HG03025 (cell line): ENCODE measurements at regions not wholly inside any gene's neighbourhood (a gene's known extent, or its start where the extent isn't known, plus 50 kb on each side); places are given as distances from the start of the nearest gene placed in this dataset.
"Not testable (repeated sequence)": the region's sequence is repeated elsewhere in the genome, so short reads cannot be mapped to it uniquely, and the experiment has no call there.

ENCODE experiments used
- ATAC-seq: cut with Tn5 transposase; IDR thresholded peaks from one replicate; pipeline ENCODE4 v1.9.1; 2021; ENCODE audit warnings: mild to moderate bottlenecking, moderate library complexity; ENCODE audit not compliant: unreplicated experiment, low FRiP score

DNA sequence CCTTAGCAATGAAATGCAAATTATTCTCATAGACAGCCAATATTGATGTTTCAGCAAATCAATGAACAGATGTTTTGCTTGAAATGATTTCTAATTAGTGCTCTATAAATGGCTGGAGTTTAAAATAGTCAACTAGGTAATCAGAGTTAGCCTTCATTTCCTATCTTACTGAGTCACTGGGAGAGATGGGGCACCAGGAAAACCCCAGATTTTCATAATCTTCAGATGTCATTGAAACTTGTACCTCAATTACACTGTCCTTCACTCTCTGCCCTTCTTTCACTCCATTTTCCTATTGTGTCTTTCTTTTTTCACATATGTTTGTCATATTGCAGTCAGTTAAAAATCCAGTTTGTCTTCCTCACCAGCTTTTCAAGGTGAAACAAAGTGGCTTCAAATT is 92.7 kb downstream of the C12orf75 start:
- ATAC-seq, result no peak

DNA sequence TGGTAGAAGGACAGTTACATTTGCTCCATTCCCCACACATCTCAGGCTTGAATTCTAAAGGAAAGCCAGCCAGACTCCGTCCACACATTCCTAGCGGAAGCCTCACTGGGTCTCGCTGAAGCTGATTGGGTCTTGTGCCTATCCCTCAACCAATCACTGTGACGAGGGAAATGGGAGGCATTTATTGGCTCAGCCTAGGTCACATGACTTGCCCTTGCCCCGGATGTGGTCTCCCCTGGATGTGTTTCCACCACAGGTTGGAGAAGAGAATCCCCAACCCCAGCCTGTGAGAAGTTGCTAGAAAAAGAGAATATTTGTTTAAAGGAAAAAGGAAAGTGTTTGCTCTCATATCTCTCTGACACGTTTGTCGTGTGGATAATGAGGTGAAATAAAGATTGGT is 93.4 kb downstream of the C12orf75 start:
- no peak for ATAC-seq

DNA sequence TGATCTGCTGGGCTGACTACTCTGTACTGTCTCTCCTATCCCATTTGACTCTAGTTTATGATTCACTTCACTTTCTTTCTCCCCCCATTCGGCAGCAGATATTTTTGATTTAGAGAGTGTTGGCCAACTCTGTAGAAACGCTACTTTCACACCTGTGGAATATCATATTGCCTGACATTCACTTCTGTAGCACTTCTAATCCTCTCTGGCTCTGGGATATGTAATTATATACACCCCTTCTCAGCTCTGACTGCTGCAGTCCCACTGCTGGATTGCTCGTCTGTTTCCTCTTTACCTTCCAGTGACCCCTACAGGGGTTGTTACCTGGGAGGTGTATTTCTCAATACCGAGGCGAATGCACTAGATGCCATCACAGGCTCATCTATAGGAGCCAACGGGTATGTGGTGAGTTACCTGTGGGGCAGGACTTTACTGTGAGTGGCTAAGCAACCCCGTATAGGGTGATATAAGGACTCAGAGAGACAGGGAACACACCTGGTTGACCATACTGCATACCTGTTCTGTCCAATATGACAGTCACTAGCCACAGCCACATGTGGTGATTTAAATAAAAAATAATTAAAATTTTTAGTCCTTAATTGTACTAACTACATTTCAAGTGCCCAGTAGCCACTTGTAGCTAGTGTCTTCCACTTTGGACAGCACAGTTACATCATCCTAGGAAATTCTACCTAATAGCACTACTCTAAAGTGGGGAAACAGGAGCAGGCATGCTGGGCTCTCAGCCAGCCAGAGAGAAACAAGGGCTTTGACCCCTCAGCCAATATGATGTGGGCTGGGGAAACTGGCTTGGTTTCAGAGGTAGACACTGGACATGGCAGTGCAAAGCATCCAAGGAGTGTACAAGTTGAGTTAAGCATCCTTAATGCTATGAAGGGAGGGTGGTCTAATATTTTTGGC is 95.0 kb downstream of the C12orf75 start:
- no peak for ATAC-seq

DNA sequence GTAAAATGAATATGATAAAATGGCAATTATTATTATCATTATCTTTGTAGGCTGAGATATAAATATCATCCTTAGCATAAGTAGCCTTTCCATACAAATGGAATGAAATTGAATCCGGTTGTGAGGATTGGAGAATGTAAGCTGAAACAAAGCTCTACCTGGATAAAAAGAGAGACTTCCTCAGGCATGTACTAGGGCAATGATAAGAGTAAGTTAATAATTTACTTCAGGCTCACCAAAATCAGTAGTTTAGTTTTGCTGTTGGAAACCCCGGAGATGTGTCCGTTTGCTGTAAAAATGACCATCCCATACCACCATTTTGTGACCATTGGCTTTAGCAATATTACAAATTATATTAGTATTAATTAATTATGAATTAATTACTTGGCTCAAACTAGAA is 96.3 kb downstream of the C12orf75 start:
- no peak for ATAC-seq

DNA sequence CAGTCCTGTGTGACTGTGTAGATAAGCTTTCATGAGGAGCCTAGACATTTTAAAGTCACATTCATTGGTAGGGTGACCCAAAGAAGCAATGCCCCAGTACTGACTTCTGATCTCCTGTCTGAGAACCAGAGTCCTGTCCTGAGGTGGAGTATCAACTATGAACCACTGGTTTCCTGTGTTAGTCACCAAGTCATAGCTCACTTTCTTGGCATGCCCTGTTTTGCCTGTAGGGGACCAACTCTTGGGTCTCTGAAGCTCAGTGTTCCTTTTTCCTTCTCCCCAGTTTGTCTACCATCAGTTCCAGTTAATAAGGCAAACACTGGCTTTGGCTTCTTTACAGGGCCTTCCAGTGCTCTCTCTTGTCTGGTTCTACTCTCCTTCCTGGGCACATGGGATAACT is 97.4 kb downstream of the C12orf75 start:
- ATAC-seq, result no peak

DNA sequence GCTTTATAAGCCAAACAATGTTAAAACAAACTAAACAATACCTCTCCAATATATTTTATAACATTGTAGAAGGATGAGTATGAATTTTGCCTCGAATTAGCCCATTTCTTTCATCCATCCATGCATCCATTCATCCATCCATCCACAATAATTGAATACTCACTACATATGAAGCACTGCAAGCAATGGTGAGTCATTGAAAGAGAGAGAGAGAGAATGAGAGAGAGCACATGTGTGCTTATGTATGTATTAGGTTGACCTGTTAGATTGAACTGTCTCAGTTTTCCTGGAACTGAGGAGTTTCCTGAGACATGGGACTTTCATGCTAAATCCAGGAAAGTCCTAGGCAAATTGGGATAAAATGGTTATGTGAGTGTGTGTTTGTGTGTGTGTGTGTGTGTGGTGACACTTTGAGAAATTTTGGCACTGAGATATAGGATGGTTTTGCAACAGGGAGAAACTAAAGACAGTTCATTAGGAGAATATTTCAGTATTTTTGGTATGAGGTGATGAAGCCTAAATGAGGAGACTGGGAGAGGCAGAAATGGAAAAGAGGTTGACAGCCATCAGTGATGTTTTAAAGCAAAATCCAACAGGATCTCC is 98.4 kb downstream of the C12orf75 start:
- ATAC-seq, result no peak

DNA sequence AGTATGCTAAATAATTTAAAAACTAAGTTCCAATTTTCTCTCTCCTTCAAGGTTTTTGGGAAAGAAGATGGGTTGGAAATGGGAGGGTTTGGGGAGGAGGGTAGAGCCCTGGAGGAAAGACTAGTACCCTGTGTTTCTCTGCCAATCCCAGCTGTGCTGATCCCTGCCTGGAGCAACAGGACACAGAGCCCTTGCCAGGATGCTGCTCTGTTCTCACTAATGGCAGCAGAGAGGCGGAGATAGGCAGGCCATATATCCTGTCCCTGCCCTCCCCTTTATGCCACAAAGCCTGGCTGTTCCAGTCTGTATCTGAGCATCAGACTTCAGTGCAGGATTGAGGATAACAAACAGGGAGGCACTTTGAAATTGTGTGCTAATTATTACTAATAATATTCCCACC is 99.0 kb downstream of the C12orf75 start:
- no peak for ATAC-seq

DNA sequence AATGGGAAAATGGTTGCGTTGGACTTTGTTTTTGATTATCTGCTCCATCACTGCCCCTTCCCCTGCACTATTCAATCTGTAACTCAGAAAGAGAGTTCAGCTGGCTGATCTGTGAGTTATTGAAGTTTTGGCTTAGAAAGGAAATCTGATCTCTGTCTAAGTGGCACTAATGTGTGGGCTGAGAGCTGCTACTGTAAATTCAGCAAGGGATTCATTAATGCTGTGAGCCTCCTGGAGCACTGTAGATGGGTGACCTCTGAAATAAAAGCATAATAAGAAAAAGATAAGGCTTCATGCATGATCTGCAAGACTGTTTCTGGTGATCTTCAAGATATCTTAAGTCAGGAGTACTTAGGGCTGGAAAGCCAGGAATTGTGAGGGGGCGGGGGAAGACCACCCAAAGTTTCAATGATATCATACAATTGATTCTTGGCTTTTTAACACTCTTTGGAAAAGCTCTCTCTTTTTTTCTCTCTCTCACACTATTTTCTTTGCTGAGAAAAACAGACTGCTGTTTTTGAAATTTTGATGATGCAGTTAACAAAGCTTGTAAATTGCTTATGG is 101.1 kb downstream of the C12orf75 start:
- ATAC-seq, result no peak

DNA sequence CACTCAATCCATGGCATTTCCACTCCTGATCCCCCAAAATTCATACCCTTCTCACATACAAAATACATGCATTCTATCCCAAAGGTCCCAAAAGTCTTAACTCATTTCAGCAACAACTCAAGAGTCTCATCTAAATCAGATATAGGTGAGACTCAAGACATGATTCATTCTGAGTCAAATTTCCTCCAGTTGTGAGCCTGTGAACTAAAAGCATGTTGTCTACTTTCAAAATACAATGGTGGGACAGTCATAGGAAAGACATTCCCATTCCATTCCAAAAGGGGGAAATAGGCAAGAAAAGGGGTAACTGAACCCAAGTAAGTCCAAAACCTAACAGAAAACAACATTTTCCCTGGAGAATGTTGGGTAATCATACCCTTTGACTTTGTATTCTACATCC is 103.3 kb downstream of the C12orf75 start:
- no peak for ATAC-seq

DNA sequence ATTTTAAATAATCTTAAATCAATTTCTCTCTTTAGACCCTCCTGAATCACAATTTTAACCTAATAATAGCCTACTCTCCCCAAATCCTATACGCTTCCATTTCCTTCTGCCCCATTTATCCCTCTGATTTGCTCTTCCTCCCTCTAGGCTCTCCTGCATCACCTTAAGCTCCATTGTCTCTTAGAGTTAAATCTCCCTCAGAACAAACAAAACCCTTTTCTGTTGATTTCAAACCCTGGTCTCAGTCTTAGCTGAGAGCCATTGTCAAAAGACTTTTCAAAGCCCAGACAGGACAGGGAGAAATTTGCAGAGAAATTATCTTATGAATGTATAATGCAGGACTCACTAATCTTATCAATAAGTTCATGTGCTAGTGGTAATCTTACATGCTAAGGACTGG is 106.1 kb downstream of the C12orf75 start:
- no peak for ATAC-seq

DNA sequence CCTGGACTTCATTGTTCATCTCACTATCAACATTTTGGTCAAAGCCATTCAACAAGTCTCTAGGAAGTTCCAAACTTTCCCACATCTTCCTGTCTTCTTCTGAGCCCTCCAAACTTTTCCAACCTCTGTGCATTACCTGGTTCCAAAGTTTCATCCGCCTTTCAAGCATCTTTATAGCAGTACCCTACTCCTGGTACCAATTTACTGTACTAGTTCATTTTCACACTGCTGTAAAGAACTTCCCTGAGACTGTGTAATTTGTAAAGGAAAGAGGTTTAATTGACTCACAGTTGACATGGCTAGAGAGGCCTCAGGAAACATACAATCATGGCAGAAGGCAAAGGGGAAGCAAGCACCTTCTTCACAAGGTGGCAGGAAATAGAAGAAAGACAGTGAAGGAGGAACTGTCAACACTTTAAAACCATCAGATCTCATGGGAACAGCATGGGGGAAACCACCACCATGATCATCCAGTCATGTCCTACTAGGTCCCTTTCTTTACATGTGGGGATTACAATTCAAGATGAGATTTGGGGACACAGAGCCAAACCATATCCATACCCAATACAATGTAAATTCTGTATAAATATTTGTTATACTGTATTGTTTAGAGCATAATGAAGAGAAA is 109.7 kb downstream of the C12orf75 start:
- no peak for ATAC-seq

DNA sequence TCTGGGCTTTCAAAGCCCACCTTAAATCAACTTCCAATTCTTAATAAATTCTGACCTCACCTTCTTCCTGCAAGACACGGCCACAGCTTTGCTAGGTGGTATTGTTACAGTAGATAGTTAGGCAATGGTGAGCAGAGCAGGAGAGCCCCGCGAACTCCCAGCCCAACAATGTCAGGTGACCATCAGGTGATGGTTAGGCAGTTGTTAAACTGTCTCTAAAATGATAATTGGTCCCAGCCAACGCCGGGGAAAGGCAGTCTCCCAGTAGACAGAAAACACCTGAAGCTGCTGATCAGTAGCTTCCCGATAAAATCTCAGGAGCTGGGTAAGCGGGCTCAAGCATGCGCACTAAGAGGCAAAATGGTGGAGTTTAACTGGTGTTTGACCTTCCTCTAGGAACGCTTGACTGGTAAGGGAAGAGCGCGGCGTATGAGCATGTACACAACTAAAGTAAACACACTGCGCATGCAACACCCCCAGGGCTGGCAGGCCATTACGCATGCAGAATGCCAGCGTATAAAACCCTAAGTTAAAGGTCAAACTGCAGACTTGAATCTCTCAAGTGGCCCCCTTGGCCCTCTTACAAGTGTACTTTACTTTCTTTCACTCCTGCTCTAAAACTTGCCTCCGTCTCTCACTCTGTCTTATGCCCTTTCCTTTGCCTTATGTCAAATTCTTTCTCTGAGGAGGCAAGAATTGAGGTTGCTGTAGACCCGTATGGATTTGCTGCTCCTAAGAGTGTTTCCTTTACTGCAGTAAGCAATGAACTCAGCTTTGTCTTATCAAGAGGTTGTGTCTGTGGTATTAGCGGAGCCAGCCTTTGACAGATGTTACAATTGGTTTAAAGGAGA is 113.5 kb downstream of the C12orf75 start:
- no peak for ATAC-seq

DNA sequence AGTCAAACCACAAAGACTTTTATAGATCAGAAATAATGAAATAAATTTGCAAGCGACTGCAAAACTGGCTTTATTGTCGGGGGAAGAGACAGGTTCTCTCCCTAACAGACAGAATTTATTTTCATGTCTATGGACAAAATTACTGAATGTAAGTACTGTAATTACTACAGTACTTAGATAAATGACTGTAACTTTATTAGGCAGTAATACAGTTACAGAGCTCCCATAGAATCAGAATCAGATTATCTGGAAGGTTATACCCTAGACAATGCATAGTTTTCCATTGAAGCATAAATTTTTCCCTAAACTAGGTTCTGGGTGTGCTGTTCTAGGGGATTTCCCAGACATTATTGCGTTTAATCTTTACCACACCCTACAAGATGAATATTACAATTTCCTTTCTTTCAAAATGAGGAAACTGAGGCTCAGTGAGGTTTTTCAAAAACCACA is 114.2 kb downstream of the C12orf75 start:
- no peak for ATAC-seq

DNA sequence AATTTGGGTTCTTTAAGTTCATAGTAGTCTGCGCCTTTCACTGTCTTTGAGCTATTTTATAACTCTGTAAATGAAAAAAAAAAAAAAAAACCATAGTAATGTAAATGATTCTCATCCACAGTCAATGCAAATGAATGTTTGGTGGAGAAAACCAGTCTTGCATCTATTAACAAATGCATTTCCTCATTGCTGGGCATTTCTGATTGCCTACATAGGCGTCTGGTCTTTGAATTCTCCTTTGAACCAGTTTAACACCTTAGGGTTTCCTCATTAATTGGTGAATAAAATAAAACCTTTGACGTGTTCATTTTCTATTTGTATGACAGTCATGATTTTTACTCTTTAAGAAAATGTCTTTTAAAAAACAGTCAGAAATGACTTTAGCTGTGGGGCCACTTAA is 114.8 kb downstream of the C12orf75 start:
- ATAC-seq, result no peak

DNA sequence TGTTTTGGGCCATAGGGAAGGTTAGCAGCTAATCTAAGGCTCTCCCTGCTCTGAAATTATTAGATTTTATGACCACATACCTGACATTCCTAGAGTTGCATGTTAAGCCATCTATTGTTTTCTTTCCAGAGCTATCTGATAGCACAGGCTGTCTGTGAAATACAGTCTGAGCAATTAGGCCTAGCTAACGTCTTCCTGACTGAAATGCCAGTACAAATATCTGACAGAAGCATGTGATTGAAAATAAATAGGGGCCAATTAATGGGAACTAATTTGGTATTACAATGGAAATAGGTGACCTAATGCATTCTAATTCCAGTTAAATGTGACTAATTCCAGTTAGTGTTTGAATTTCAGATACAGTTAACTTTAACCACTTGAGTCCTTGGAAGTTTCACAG is 115.2 kb downstream of the C12orf75 start:
- no peak for ATAC-seq

DNA sequence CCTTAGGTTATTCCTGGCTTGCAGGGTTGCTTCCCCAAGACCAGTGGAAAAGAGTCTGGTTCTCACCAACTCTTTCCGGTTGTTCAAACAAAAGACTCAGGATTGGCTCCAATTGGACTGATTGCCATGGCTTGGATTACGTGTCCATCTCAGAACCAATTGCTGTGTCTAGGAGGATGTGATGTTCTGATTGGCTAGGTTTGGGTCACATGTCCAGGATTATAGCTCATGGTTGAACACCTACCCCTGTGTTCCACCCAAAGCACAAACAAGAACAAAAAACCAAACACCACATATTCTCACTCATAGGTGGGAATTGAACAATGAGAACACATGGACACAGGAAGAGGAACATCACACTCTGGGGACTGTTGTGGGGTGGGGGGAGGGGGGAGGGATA is 116.0 kb downstream of the C12orf75 start:
- ATAC-seq, result not testable (repeated sequence)

DNA sequence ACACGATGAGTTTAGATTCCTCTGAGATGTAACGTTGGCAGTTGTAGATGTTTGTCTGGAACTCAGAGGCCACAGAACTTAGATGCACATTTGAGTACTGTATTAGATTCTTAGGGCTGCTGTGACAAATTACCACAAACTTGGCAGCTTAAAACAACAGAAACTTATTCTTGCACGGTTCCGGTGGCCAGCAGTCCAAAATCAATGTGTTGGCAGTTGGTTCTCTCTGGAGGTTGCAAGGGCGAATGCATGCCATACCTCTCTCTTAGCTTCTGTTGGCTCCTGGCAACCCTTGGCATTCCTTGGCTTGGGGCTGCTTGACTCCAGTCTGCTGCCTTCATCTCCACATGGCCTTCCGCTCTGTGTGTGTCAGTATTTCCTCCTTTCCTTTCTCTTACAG is 118.9 kb downstream of the C12orf75 start:
- ATAC-seq, result no peak

DNA sequence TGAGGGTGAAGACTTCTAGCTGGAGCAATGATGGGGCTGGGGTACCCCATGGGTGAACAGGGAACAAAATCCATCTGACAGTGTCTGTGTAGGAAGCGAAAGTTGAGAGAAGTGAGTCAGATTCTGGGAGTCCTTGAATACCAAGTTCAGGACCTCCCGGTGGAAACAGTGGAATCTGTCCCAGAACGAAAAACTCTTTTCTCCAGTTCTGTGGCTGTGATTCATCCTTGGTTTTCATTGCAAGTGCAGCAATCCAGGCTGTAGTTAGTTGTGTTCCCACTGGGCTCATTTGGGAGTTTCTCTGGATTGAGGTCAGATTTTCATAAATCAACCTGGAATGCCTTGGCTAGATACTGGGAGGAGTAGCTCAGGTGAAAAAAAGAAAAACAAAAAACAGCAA is 120.7 kb downstream of the C12orf75 start:
- no peak for ATAC-seq

DNA sequence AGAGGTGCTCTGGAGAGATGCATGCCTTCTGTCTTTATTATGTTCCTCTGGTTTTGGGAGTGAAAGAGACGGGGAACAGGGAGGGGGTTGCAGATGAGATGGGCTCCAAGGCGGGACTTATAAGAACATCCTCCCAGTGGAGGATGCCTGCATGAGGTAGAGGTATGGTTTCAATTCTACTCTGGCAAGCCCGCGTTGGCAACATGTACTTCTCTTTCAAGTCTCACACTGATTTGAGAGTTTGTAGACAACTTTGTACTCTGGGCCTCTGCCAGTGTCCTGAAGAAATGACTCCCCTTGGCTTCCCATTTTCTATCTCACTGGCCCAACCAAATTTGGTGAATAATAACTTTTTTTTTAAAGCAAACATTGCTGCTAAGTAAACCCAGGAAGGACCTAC is 121.3 kb downstream of the C12orf75 start:
- ATAC-seq, result no peak

DNA sequence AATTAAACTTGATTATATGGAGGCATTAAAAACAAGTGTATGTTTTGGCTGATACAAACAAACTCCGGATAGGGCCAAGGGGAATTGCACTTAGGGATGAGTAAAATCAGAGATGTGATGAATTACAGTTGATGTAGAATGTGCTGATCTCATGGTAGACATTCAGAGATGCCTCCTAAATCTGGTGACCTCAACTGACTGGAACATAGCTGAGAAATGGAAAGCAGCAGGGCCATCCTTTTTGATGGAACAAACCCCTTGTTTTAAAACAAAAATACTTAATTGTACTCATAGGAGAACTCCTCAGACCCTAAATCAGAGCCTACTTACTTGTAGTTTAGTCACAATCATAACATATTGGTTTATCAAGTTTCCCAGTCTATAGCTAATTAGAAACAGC is 122.8 kb downstream of the C12orf75 start:
- no peak for ATAC-seq
